PFSK-1 (cell line): ENCODE measurements at regions not wholly inside any gene's neighbourhood (a gene's known extent, or its start where the extent isn't known, plus 50 kb on each side); places are given as distances from the start of the nearest gene placed in this dataset.

Experiments
- FOXP2 ChIP-seq: optimal IDR thresholded peaks from 2 replicates; pipeline ENCODE3; 2011; ENCODE audit warnings: borderline replicate concordance, control low read depth, inconsistent platforms; ENCODE audit not compliant: insufficient read depth; ENCODE audit errors: extremely low read length, extremely low read depth
- POLR2AphosphoS5 ChIP-seq: IDR thresholded peaks from 2 replicates; pipeline ENCODE4 v1.6.1; 2012; ENCODE audit warnings: low read depth, mild to moderate bottlenecking, control low read depth, low read length, moderate library complexity
- REST ChIP-seq, 2 experiments: IDR thresholded peaks; 2 replicates each; pipeline versions ENCODE4 v1.6.1 to v1.8.0; 2011 to 2012; ENCODE audit warnings: low read depth in 2 of 2, low read length in 2 of 2, control low read depth in 1 of 2, inconsistent platforms in 1 of 2, mild to moderate bottlenecking in 1 of 2, moderate library complexity in 1 of 2; ENCODE audit not compliant: insufficient read depth in 1 of 2
- SIN3A ChIP-seq: IDR thresholded peaks from 2 replicates; pipeline ENCODE4 v1.6.1; 2012; ENCODE audit warnings: mild to moderate bottlenecking, low read length, moderate library complexity, borderline replicate concordance; ENCODE audit not compliant: insufficient read depth
- TAF1 ChIP-seq: IDR thresholded peaks from 2 replicates; pipeline ENCODE4 v1.6.1; 2012; ENCODE audit warnings: low read length, control low read depth, borderline replicate concordance; ENCODE audit not compliant: insufficient read depth

DNA sequence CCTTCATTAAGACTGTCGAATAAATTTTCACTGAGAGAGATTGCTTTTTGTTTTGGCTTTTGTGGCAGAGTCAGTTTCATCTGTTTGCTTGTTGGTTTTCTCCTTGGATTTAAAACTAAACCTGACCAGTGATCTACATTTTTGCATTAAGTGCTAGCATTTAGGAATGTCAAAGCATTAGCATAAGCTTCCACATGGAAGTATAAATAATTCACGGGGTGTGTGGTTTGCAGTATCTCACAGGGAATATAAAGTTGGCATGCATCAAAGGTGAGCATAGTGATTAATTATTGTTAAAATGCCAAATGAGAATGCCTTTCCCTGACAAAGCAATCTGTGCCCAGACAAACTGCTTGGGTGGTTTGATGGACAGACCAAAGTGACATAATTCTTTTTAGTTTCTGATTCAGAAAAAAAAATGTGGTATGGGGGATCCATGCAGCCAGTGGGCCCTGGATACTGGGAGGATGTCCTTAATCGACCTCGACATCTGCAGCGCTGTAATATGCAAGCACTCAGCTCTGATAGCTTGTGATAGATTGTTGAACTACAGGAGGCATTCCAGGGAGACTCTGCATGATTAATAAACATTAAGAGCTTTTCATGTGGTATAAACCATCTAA lies 339.3 kb upstream of the POM121L12 start:
- TF ChIP-seq TAF1: no peak

DNA sequence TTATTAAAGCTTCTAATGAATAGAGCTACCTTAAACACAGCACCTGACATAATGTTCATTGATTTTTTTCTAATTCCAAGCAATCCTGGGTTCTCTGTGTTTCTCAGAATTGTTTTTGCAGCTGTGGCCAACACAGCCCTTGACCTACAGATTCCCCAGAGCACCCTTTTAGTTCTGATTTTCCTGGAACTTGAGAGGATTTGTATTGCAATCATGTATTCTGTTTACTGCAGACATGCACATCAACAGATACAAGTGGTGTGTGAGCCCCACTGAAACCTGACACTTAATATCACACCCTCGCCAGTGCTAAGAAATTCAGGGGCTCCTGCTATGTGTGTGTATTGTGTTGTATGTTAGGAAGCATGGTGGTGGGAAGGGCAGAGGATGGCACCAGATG lies 344.2 kb upstream of the POM121L12 start:
- TF ChIP-seq REST (IDR thresholded peaks at IDR 0.05; ENCODE audit: insufficient read depth in 1 of 2, low read depth in 2 of 2, low read length in 2 of 2): no peak
- TF ChIP-seq POLR2AphosphoS5: no peak
- no peak for TF ChIP-seq SIN3A
- TF ChIP-seq TAF1: no peak
- no peak for TF ChIP-seq FOXP2

- TF ChIP-seq FOXP2: no peak
- TF ChIP-seq SIN3A: no peak
- no peak for TF ChIP-seq TAF1
- no peak for TF ChIP-seq POLR2AphosphoS5
- no peak for TF ChIP-seq REST (IDR thresholded peaks at IDR 0.05; ENCODE audit: insufficient read depth in 1 of 2, low read depth in 2 of 2, low read length in 2 of 2)
Observed at GRCh38 chr7:52689912-52690311, 345.5 kb upstream of the POM121L12 start.

GRCh38 chr7:52685333-52685732 lies 350.1 kb upstream of the POM121L12 start:
- no peak for TF ChIP-seq FOXP2

DNA sequence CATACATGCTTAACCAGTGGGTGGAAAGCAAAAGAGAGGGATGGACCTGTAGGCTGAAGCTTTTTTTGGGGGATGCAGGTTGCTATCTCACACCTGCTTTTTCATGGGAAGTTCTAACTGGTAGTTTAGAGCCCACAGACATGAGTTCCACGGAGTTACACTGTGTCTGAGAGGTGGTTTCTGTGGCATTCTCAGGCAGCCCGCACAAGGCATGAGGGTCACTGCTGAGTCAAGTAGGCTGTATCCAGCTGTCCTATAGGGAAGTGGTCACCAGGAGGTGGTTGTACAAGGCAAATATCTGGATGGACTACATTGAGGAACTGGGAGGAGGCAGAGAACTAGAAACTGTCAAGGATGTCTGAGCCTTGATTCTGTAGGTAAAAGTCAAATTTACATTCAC lies 351.0 kb upstream of the POM121L12 start:
- no peak for TF ChIP-seq TAF1
- TF ChIP-seq POLR2AphosphoS5: no peak
- TF ChIP-seq FOXP2: no peak
- TF ChIP-seq REST (IDR thresholded peaks at IDR 0.05; ENCODE audit: insufficient read depth in 1 of 2, low read depth in 2 of 2, low read length in 2 of 2): no peak
- TF ChIP-seq SIN3A: no peak

DNA sequence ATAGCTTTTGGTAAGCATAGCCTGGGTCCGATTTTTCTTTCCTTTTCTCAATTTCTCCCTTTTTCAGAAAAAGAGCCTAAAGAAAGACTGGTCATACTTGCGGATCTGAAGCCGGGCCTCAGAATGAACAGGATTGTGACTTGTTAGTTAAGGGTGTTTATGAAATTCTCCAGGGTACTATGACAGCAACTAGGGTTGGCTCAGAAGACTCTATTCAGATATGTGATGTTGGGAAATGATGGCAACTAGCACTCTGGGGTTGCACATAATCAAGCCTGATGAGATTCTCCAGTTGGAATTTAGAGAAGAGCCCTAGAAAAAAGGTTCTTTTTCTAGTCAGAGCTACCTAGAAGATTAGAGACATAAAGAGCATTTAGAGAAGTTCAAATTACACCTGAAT lies 352.4 kb upstream of the POM121L12 start:
- TF ChIP-seq SIN3A (no peak), REST (IDR thresholded peaks at IDR 0.05; ENCODE audit: insufficient read depth in 1 of 2, low read depth in 2 of 2, low read length in 2 of 2) (no peak), POLR2AphosphoS5 (no peak), FOXP2 (no peak), TAF1 (no peak)
